ENCODE measurements at regions not wholly inside any gene's neighbourhood (a gene's known extent, or its start where the extent isn't known, plus 50 kb on each side); places are given as distances from the start of the nearest gene placed in this dataset.
"Not testable (repeated sequence)": the region's sequence is repeated elsewhere in the genome, so short reads cannot be mapped to it uniquely, and the experiment has no call there.

- FAIRE-seq: no peak
Observed at GRCh38 chr5:85656050-85656449, 961.7 kb upstream of the COX7C start.

GRCh38 chr5:85657328-85657727 is 960.4 kb upstream of the COX7C start:
- FAIRE-seq; DNase-seq (ENCODE audit: insufficient read length, low spot score): not testable (repeated sequence)

More at GRCh38 chr5:85656050-85656449, 961.7 kb upstream of the COX7C start:
- DNase-seq (ENCODE audit: insufficient read length, low spot score): no peak
- TF ChIP-seq POLR2A (IDR thresholded peaks at IDR 0.05; ENCODE audit: low read depth, low read length): no peak

- not testable (repeated sequence) for FAIRE-seq; DNase-seq (ENCODE audit: insufficient read length, low spot score)
Observed at GRCh38 chr5:85662969-85663707, 954.6 kb upstream of the COX7C start.

- TF ChIP-seq POLR2A (IDR thresholded peaks at IDR 0.05; ENCODE audit: low read depth, low read length): no peak
- DNase-seq (ENCODE audit: insufficient read length, low spot score): no peak
- FAIRE-seq: peak; percentile 38
Observed at GRCh38 chr5:85663708-85664031, 954.1 kb upstream of the COX7C start.

GRCh38 chr5:85670417-85670816 is 947.3 kb upstream of the COX7C start:
- TF ChIP-seq POLR2A (IDR thresholded peaks at IDR 0.05; ENCODE audit: low read depth, low read length): no peak
- DNase-seq (ENCODE audit: insufficient read length, low spot score) (no peak), FAIRE-seq (no peak)

GRCh38 chr5:85671223-85671970 is 946.3 kb upstream of the COX7C start:
- DNase-seq (ENCODE audit: insufficient read length, low spot score): no peak
- TF ChIP-seq POLR2A (IDR thresholded peaks at IDR 0.05; ENCODE audit: low read depth, low read length): no peak
- no peak for FAIRE-seq

- no peak for DNase-seq (ENCODE audit: insufficient read length, low spot score)
- peak; percentile 43 for FAIRE-seq
- TF ChIP-seq POLR2A (IDR thresholded peaks at IDR 0.05; ENCODE audit: low read depth, low read length): no peak
Observed at GRCh38 chr5:85681871-85682270, 935.9 kb upstream of the COX7C start.

- DNase-seq (ENCODE audit: insufficient read length, low spot score) (no peak), FAIRE-seq (no peak)
Observed at GRCh38 chr5:85684351-85684750, 933.4 kb upstream of the COX7C start.

GRCh38 chr5:85703296-85703695 is 914.4 kb upstream of the COX7C start:
- FAIRE-seq: no peak
- DNase-seq (ENCODE audit: insufficient read length, low spot score): no peak
- TF ChIP-seq POLR2A (IDR thresholded peaks at IDR 0.05; ENCODE audit: low read depth, low read length): no peak

More at GRCh38 chr5:85684351-85684750, 933.4 kb upstream of the COX7C start:
- no peak for TF ChIP-seq POLR2A (IDR thresholded peaks at IDR 0.05; ENCODE audit: low read depth, low read length)

- TF ChIP-seq POLR2A (IDR thresholded peaks at IDR 0.05; ENCODE audit: low read depth, low read length): no peak
- FAIRE-seq (no peak), DNase-seq (ENCODE audit: insufficient read length, low spot score) (no peak)
Observed at GRCh38 chr5:85709728-85710127, 908.0 kb upstream of the COX7C start.

- FAIRE-seq (no peak), DNase-seq (ENCODE audit: insufficient read length, low spot score) (no peak)
- TF ChIP-seq POLR2A (IDR thresholded peaks at IDR 0.05; ENCODE audit: low read depth, low read length): no peak
Observed at GRCh38 chr5:85716344-85717202, 901.2 kb upstream of the COX7C start.

- FAIRE-seq: no peak
- no peak for TF ChIP-seq POLR2A (IDR thresholded peaks at IDR 0.05; ENCODE audit: low read depth, low read length)
Observed at GRCh38 chr5:85717203-85717563, 900.6 kb upstream of the COX7C start.

GRCh38 chr5:85732185-85732584 is 885.6 kb upstream of the COX7C start:
- DNase-seq (ENCODE audit: insufficient read length, low spot score) (no peak), FAIRE-seq (no peak)
- no peak for TF ChIP-seq POLR2A (IDR thresholded peaks at IDR 0.05; ENCODE audit: low read depth, low read length)

More at GRCh38 chr5:85717203-85717563, 900.6 kb upstream of the COX7C start:
- DNase-seq (ENCODE audit: insufficient read length, low spot score): no peak

- DNase-seq (ENCODE audit: insufficient read length, low spot score): no peak
- no peak for TF ChIP-seq POLR2A (IDR thresholded peaks at IDR 0.05; ENCODE audit: low read depth, low read length)
- FAIRE-seq: no peak
Observed at GRCh38 chr5:85741972-85742371, 875.8 kb upstream of the COX7C start.

Measured in H54 (cell line).